ENCODE measurements at regions not wholly inside any gene's neighbourhood (a gene's known extent, or its start where the extent isn't known, plus 50 kb on each side); places are given as distances from the start of the nearest gene placed in this dataset.

DNA sequence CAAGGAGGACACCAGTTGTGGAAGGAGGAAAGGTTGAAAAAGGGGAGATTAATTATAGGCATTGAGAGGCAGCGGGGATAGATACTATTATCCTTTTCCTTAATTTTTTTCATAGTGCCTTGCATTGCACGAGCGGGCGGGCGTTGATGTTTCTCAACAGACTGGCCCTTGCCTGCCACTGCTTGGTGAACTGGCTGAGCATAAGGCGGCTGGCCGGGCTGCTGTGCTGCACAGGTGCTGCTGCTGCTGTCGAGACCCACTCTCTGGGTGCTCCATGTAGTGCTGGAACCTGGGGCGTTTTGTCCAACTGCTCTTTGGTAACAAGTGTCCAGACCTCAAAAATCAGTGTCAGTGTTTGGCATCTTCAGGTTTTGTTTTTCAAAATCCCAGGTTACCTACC is 83.3 kb upstream of the PAQR3 start:
- no peak for TF ChIP-seq POLR2AphosphoS5 (IDR thresholded peaks at IDR 0.05)
- TF ChIP-seq POLR2A (IDR thresholded peaks at IDR 0.05) = no peak
